SK-N-SH treated with all-trans-retinoic acid at 6 μM for 48 hours (cell line): ENCODE measurements at regions not wholly inside any gene's neighbourhood (a gene's known extent, or its start where the extent isn't known, plus 50 kb on each side); places are given as distances from the start of the nearest gene placed in this dataset.

Experiments used
- ARNTL ChIP-seq: fragments of 450-650 bp; formaldehyde crosslinking; IDR thresholded peaks from 2 replicates; pipeline ENCODE4 v1.5.0; 2020; ENCODE audit warnings: low read depth, mild to moderate bottlenecking, moderate library complexity, borderline replicate concordance
- CSRNP3 ChIP-seq: fragments of 250-450 bp; sonication (Bioruptor Pico); IDR thresholded peaks from 2 replicates; pipeline ENCODE4 v1.5.1; 2021; ENCODE audit warnings: mild to moderate bottlenecking, moderate library complexity
- ESRRG ChIP-seq: fragments of 250-450 bp; sonication (Bioruptor Pico); IDR thresholded peaks from 2 replicates; pipeline ENCODE4 v1.6.1; 2021; ENCODE audit warnings: mild to moderate bottlenecking
- TOX ChIP-seq: fragments of 250-450 bp; sonication (Bioruptor Pico); IDR thresholded peaks from 2 replicates; pipeline ENCODE4 v1.8.0; 2021; ENCODE audit warnings: mild to moderate bottlenecking, moderate library complexity, borderline replicate concordance
- ZC3H10 ChIP-seq: fragments of 250-450 bp; sonication (Bioruptor Pico); IDR thresholded peaks from 2 replicates; pipeline ENCODE4 v1.5.1; 2021; ENCODE audit warnings: mild to moderate bottlenecking, moderate library complexity

GRCh38 chr12:25734529-25735180 lies 181.6 kb upstream of the LMNTD1 start:
- no peak for TF ChIP-seq TOX (CRISPR knock-in tag)
- no peak for TF ChIP-seq ARNTL (CRISPR knock-in tag)
- no peak for TF ChIP-seq CSRNP3 (CRISPR knock-in tag)
- TF ChIP-seq ZC3H10 (CRISPR knock-in tag) = no peak
- TF ChIP-seq ESRRG (CRISPR knock-in tag) = no peak
